Heart right ventricle (tissue), 16 donors: ENCODE measurements at regions not wholly inside any gene's neighbourhood (a gene's known extent, or its start where the extent isn't known, plus 50 kb on each side); places are given as distances from the start of the nearest gene placed in this dataset.

ENCODE experiments used
- ATAC-seq, 8 donors: fragments of 200-7000 bp; cut with Tn5 transposase; one replicate each; pipeline ENCODE4 v1.9.1; 2020; ENCODE audit warnings: mild to moderate bottlenecking in 8 of 8, moderate library complexity in 8 of 8, moderate number of reproducible peaks in 1 of 8
- DNase-seq, 2 donors: peaks; one replicate each; pipeline ENCODE4 v3.0.0-alpha.2; 2020
- H3K27ac ChIP-seq, 10 donors: fragments of 200-600 bp; sonication (generic) in 2 of 10; one replicate each; pipeline versions ENCODE4 v1.5.0 to v1.8.0; 2020 to 2022; ENCODE audit warnings: mild to moderate bottlenecking in 3 of 10
- H3K27me3 ChIP-seq, 7 donors: fragments of 200-600 bp; one replicate each; pipeline ENCODE4 v1.8.0; 2021 to 2022; ENCODE audit warnings: mild to moderate bottlenecking in 2 of 7
- H3K36me3 ChIP-seq, 9 donors: fragments of 200-600 bp; sonication (generic) in 1 of 9; one replicate each; pipeline versions ENCODE4 v1.5.0 to v1.8.0; 2020 to 2022; ENCODE audit warnings: mild to moderate bottlenecking in 2 of 9
- H3K4me1 ChIP-seq, 9 donors: fragments of 200-600 bp; sonication (generic) in 1 of 9; one replicate each; pipeline versions ENCODE4 v1.5.0 to v1.8.0; 2020 to 2022; ENCODE audit warnings: mild to moderate bottlenecking in 4 of 9
- H3K4me3 ChIP-seq, 10 donors: fragments of 200-600 bp; sonication (generic) in 2 of 10; one replicate each; pipeline versions ENCODE4 v1.5.0 to v1.8.0; 2020 to 2022; ENCODE audit warnings: mild to moderate bottlenecking in 7 of 10, moderate library complexity in 2 of 10
- H3K9me3 ChIP-seq, 11 donors: fragments of 200-600 bp in 10 of 11; sonication (generic) in 2 of 11; one replicate each; pipeline versions ENCODE4 v1.5.0 to v1.8.0; 2013 to 2022; ENCODE audit warnings: mild to moderate bottlenecking in 2 of 11, control low read depth in 1 of 11, moderate library complexity in 1 of 11
- CTCF ChIP-seq, 9 donors: fragments of 200-600 bp; sonication (generic) in 2 of 9; IDR thresholded peaks; one replicate each; pipeline versions ENCODE4 v1.5.0 to v1.8.0; 2021 to 2022; ENCODE audit warnings: antibody characterized with exemption in 9 of 9, mild to moderate bottlenecking in 5 of 9, moderate library complexity in 1 of 9
- WGBS, 2 donors: extraction: QIAGEN DNeasy Blood & Tissue Kit; methylation state at CpG; one replicate each; pipeline ENCODE4 v1.1.7; 2013; ENCODE audit warnings: inconsistent platforms in 1 of 2; 5-methylcytosine and 5-hydroxymethylcytosine counted together
- intact Hi-C, 10 donors: fragments of 100-400 bp; cut with DNase I; formaldehyde crosslinking; loops; one replicate each; pipeline versions ENCODE4 v1.11.1 to v1.14.2; 2022
- donor health status: Arrhythmogenic right ventricular cardiomyopathy.
- donor health status: ischemic (EF 13 %, LVEDD 7.1; RV severe dilation, severe dysfunction).
- donor health status: healthy with polysubstance abuse.
- donor health status: DM: no; HTN: yes; CAD: no.
- donor health status: DM: no; HTN: no; CAD: no.
- donor health status: ischemic (EF 25% LVEDD 6.9; RV normal size, moderate dysfunction).
- donor health status: ischemic (EF 25% LVEDD 5.7; RV mildly dilated, moderate dysfunction).
- donor health status: healthy.
- donor health status: DM: yes; HTN: yes; CAD: no.
- donor health status: Ischemic cardiomyopathy.
- donor health status: ischemic (EF 35%, LVEDD 5.7; RV mildly dilated, moderate dysfunction).
- donor health status: nonischemic (EF 11% LVEDD 7.7; RV severe dilation, severe dysfunction).
- donor health status: DM: yes; HTN: yes; CAD: no.
- donor health status: PGD.
- donor health status: ischemic (EF 29% LVEDD 5.4; RV normal size, mild dysfunction).
- donor health status: nonischemic (EF 23%, LVEDD 6.1; RV moderate dilation, normal function).

- intact Hi-C loops = no loop called here
- no peaks in the 10 kb centered on the region for H3K36me3 ChIP-seq
- 62 to 66% methylated on average over 4 of the region's 4 CpGs for WGBS, 2 donors
- DNase-seq (no peak), ATAC-seq (no peak)
- no peaks in the 10 kb centered on the region for H3K9me3 ChIP-seq
- peaks cover 0 to 4% (median 0%) of the 10 kb centered on the region in 7 donors for H3K27me3 ChIP-seq
- no peak for TF ChIP-seq CTCF (IDR thresholded peaks at IDR 0.05)
- H3K27ac ChIP-seq = no peak overlapping the region
- H3K4me1 ChIP-seq = no peaks in the 10 kb centered on the region
- H3K4me3 ChIP-seq = no peak overlapping the region
These were observed 134.2 kb downstream of the RWDD3 start for GRCh38 chr1:95368178-95368577.

GRCh38 chr1:95369985-95370690, 136.1 kb downstream of the RWDD3 start:
- Histone ChIP-seq H3K27ac (no peak overlapping the region), H3K36me3 (no peaks in the 10 kb centered on the region), H3K4me3 (no peak overlapping the region), H3K27me3 (no peaks in the 10 kb centered on the region), H3K4me1 (no peaks in the 10 kb centered on the region), H3K9me3 (no peaks in the 10 kb centered on the region)
- ATAC-seq (no peak), DNase-seq (no peak)
- TF ChIP-seq CTCF (IDR thresholded peaks at IDR 0.05) = no peak
- WGBS, 2 donors = 83 to 86% methylated on average over 7 of the region's 7 CpGs
- intact Hi-C loops = no loop called here

GRCh38 chr1:95370691-95371562, 136.9 kb downstream of the RWDD3 start:
- 82 to 85% methylated on average over 13 of the region's 13 CpGs for WGBS, 2 donors
- ATAC-seq (no peak), DNase-seq (no peak)
- H3K4me3 ChIP-seq = no peak overlapping the region
- H3K9me3 ChIP-seq = no peaks in the 10 kb centered on the region
- intact Hi-C loops = no loop called here
- no peak for TF ChIP-seq CTCF (IDR thresholded peaks at IDR 0.05)
- H3K36me3 ChIP-seq = no peaks in the 10 kb centered on the region
- no peaks in the 10 kb centered on the region for H3K4me1 ChIP-seq
- H3K27me3 ChIP-seq = no peaks in the 10 kb centered on the region
- no peak overlapping the region for H3K27ac ChIP-seq

GRCh38 chr1:95371666-95372282, 137.8 kb downstream of the RWDD3 start:
- DNase-seq (no peak), ATAC-seq (no peak)
- Histone ChIP-seq H3K9me3 (no peaks in the 10 kb centered on the region), H3K27me3 (peaks cover 0 to 4% (median 0%) of the 10 kb centered on the region in 7 donors), H3K27ac (no peak overlapping the region), H3K4me1 (no peaks in the 10 kb centered on the region), H3K36me3 (no peaks in the 10 kb centered on the region), H3K4me3 (no peak overlapping the region)
- 92 to 97% methylated on average over 12 of the region's 12 CpGs for WGBS, 2 donors
- no peak for TF ChIP-seq CTCF (IDR thresholded peaks at IDR 0.05)
- intact Hi-C loops = no loop called here
